GM12878 (cell line): ENCODE measurements at regions not wholly inside any gene's neighbourhood (a gene's known extent, or its start where the extent isn't known, plus 50 kb on each side); places are given as distances from the start of the nearest gene placed in this dataset.

Source experiments
- ATAC-seq: fragments of 200-7000 bp; cut with Tn5 transposase; 3 replicates; pipeline ENCODE4 v1.9.1; 2020; ENCODE audit warnings: mild to moderate bottlenecking, moderate library complexity
- BruUV-seq: library from RNA; stranded (reverse); fragments of 400-500 nt; replicated peaks from 2 replicates; lab custom pipeline; 2021; lab: Mats Ljungman, UMichigan
- CTCF ChIA-PET: fragments of 300-600 bp; sonication (Branson Sonifier 250); formaldehyde crosslinking; extraction: SDS; loops from one replicate; lab custom pipeline; 2021; ENCODE audit warnings: inconsistent platforms; lab: Yijun Ruan, JAX
- POLR2A ChIA-PET: fragments of 350-600 bp; formaldehyde crosslinking; extraction: SDS; loops from one replicate; lab custom pipeline; 2021; ENCODE audit warnings: inconsistent platforms; lab: Charles Lee
- RAD21 ChIA-PET: fragments of 300-600 bp; sonication (Branson Sonifier 250); formaldehyde crosslinking; loops from one replicate; lab custom pipeline; 2023; ENCODE audit warnings: antibody characterized with exemption; ENCODE audit not compliant: unreplicated experiment; lab: Charles Lee
- SMC1A ChIA-PET: fragments of 300-600 bp; sonication (Branson Sonifier 250); formaldehyde crosslinking; loops from one replicate; lab custom pipeline; 2023; ENCODE audit not compliant: unreplicated experiment, uncharacterized antibody; lab: Charles Lee
- DNase-seq: peaks from one replicate; pipeline ENCODE4 v3.0.0-alpha.2; 2011; ENCODE audit warnings: low read depth, low spot score
- FAIRE-seq: peaks from 3 replicates; lab custom pipeline; 2011; peaks lifted over from hg19 to GRCh38; lab: Jason Lieb, UNC
- H2AFZ ChIP-seq: 2 replicates; pipeline ENCODE4 v1.6.0; 2011; ENCODE audit warnings: low read depth, low read length, control low read depth; ENCODE audit not compliant: control insufficient read depth
- H3K27ac ChIP-seq: 2 replicates; pipeline ENCODE4 v1.5.1; 2011; ENCODE audit warnings: control low read depth; ENCODE audit not compliant: control insufficient read depth, insufficient read depth
- H3K27me3 ChIP-seq, 2 experiments: replicated peaks in 1 of 2; 2 replicates each; pipeline versions ENCODE4 v1.6.0 to v1.6.1; 2011; ENCODE audit warnings: low read length in 1 of 2; ENCODE audit not compliant: control insufficient read depth in 2 of 2, insufficient read depth in 2 of 2
- H3K36me3 ChIP-seq, 2 experiments: 2 replicates each; pipeline ENCODE4 v1.5.1; 2011; ENCODE audit warnings: low read length in 1 of 2; ENCODE audit not compliant: control insufficient read depth in 2 of 2, insufficient read depth in 2 of 2
- H3K4me1 ChIP-seq: 2 replicates; pipeline ENCODE4 v1.6.1; 2011; ENCODE audit warnings: mild to moderate bottlenecking, low read length, moderate library complexity, mixed read lengths; ENCODE audit not compliant: control insufficient read depth, insufficient read depth
- H3K4me2 ChIP-seq: 2 replicates; pipeline ENCODE4 v1.6.0; 2011; ENCODE audit warnings: control low read depth; ENCODE audit not compliant: control insufficient read depth, insufficient read depth
- H3K4me3 ChIP-seq: fragments of 200-600 bp; sonication (generic); 2 replicates; pipeline ENCODE4 v1.5.1; 2016
- H3K79me2 ChIP-seq: 2 replicates; pipeline ENCODE4 v1.6.0; 2011; ENCODE audit warnings: low read length; ENCODE audit not compliant: control insufficient read depth, insufficient read depth
- H3K9ac ChIP-seq: 2 replicates; pipeline ENCODE4 v1.8.0; 2011; ENCODE audit warnings: low read length, control low read depth, mixed read lengths; ENCODE audit not compliant: control insufficient read depth, insufficient read depth
- H3K9me3 ChIP-seq: replicated peaks from 3 replicates; pipeline ENCODE4 v1.5.1; 2011; ENCODE audit warnings: mild to moderate bottlenecking, low read length; ENCODE audit not compliant: control insufficient read depth, insufficient read depth
- H4K20me1 ChIP-seq: 2 replicates; pipeline ENCODE4 v1.6.0; 2011; ENCODE audit not compliant: control insufficient read depth, insufficient read depth
- ATF7 ChIP-seq: fragments of 450-650 bp; IDR thresholded peaks from 2 replicates; pipeline ENCODE4 v1.6.1; 2016; ENCODE audit warnings: low read depth, mild to moderate bottlenecking
- CBX3 ChIP-seq: fragments of 200-600 bp; sonication (generic); IDR thresholded peaks from 2 replicates; pipeline ENCODE4 v1.6.1; 2016; ENCODE audit warnings: low read depth, borderline replicate concordance
- EZH2 ChIP-seq: IDR thresholded peaks from 2 replicates; pipeline ENCODE4 v1.6.1; 2012; ENCODE audit warnings: low read depth, mild to moderate bottlenecking, control low read depth, inconsistent platforms, low read length, borderline replicate concordance; ENCODE audit not compliant: control insufficient read depth
- MXI1 ChIP-seq: fragments of 150-350 bp; IDR thresholded peaks from 2 replicates; pipeline ENCODE4 v1.6.1; 2011; ENCODE audit warnings: low read depth, mild to moderate bottlenecking, inconsistent platforms, low read length, improper control_type of control experiment
- NR2F1 ChIP-seq: fragments of 450-650 bp; conservative IDR thresholded peaks from 2 replicates; pipeline ENCODE4 v1.6.1; 2017; ENCODE audit warnings: mild to moderate bottlenecking
- PML ChIP-seq: IDR thresholded peaks from 2 replicates; pipeline ENCODE4 v1.6.1; 2012; ENCODE audit warnings: low read length, inconsistent platforms
- SP1 ChIP-seq: IDR thresholded peaks from one replicate; pipeline ENCODE4 v1.6.1; 2011; ENCODE audit warnings: low read depth, low read length
- TBL1XR1 ChIP-seq: IDR thresholded peaks from 2 replicates; pipeline ENCODE4 v1.6.1; 2012; ENCODE audit warnings: low read depth, low read length, improper control_type of control experiment
- TCF7 ChIP-seq: IDR thresholded peaks from 2 replicates; pipeline ENCODE4 v1.6.1; 2014; ENCODE audit warnings: antibody characterized with exemption, borderline replicate concordance
- WRNIP1 ChIP-seq: IDR thresholded peaks from 2 replicates; pipeline ENCODE4 v1.6.1; 2011; ENCODE audit warnings: low read depth, low read length, improper control_type of control experiment, borderline replicate concordance
- YBX1 ChIP-seq: fragments of 450-650 bp; IDR thresholded peaks from 2 replicates; pipeline ENCODE4 v1.6.1; 2016; ENCODE audit warnings: antibody characterized with exemption
- YY1 ChIP-seq: IDR thresholded peaks from 2 replicates; pipeline ENCODE4 v1.6.1; 2011; ENCODE audit warnings: low read depth, mild to moderate bottlenecking, low read length
- ZNF217 ChIP-seq: fragments of 450-650 bp; IDR thresholded peaks from 2 replicates; pipeline ENCODE4 v1.6.1; 2017; ENCODE audit warnings: antibody characterized with exemption, mild to moderate bottlenecking
- ZNF384 ChIP-seq: IDR thresholded peaks from 2 replicates; pipeline ENCODE4 v1.6.1; 2012; ENCODE audit warnings: low read depth, mild to moderate bottlenecking, low read length, improper control_type of control experiment, borderline replicate concordance
- WGBS: methylation state at CpG from one replicate; pipeline ENCODE4 v1.1.6; 2016; ENCODE audit warnings: low lambda C conversion rate; ENCODE audit not compliant: insufficient replicate concordance, insufficient coverage; ENCODE audit errors: missing lambda C conversion rate; 5-methylcytosine and 5-hydroxymethylcytosine counted together
- in situ Hi-C: fragments of 300-500 bp; cut with MboI; formaldehyde crosslinking; loops from 9 replicates; pipeline ENCODE4 v1.14.3; 2018; ENCODE audit warnings: mixed read lengths
- intact Hi-C: fragments of 100-400 bp; cut with micrococcal nuclease; formaldehyde crosslinking; loops from one replicate; pipeline ENCODE4 v1.14.2; 2022; ENCODE audit not compliant: unreplicated experiment
- TF ChIP-seq, protein P1 (sequence below): fragments of 450-650 bp; IDR thresholded peaks from 2 replicates; pipeline ENCODE4 v1.6.1; 2017; ENCODE audit warnings: antibody characterized with exemption, mild to moderate bottlenecking, moderate library complexity
- TF ChIP-seq, protein P2 (sequence below): fragments of 450-650 bp; IDR thresholded peaks from 2 replicates; pipeline ENCODE4 v1.6.1; 2018; ENCODE audit warnings: mild to moderate bottlenecking, low read depth, moderate library complexity; ENCODE audit not compliant: partially characterized antibody
- TF ChIP-seq, protein P3 (sequence below): fragments of 450-650 bp; formaldehyde crosslinking; IDR thresholded peaks from 2 replicates; pipeline ENCODE4 v1.4.0; 2022; ENCODE audit warnings: mild to moderate bottlenecking, moderate library complexity

DNA sequence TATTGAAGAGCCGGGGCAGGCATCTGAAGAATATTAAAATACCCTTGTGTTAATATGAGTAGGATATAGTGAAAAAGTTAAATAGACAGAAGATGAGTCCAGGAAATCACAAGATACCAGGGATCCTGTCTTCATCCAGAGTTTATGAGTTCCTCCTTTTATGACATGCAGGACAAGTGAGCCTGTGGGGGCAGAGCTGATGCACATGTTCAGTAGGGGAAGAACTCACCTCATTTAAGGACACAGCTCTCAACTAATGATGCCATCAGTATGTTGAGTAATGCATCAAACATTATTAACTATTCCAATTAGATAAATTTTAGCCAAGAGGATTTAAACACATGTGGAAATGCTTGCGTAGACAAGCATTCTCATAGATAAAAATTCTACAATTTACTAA is 435.8 kb upstream of the AKR1E2 start:
- no peaks in the 10 kb centered on the region for H3K9me3 ChIP-seq
- no peak overlapping the region for H2AFZ ChIP-seq
- H3K36me3 ChIP-seq: no peaks in the 10 kb centered on the region
- FAIRE-seq (no peak), ATAC-seq (no peak), DNase-seq (no peak)
- H3K27me3 ChIP-seq: no peaks in the 10 kb centered on the region; a peak in 1 of 4 replicates
- no peak overlapping the region for H3K4me2 ChIP-seq
- intact Hi-C loops: no loop called here
- H3K4me3 ChIP-seq: no peak overlapping the region
- in situ Hi-C loops: no loop called here
- H3K79me2 ChIP-seq: no peaks in the 10 kb centered on the region
- no TSS peak for BruUV-seq
- TF ChIP-seq, protein P1, sequence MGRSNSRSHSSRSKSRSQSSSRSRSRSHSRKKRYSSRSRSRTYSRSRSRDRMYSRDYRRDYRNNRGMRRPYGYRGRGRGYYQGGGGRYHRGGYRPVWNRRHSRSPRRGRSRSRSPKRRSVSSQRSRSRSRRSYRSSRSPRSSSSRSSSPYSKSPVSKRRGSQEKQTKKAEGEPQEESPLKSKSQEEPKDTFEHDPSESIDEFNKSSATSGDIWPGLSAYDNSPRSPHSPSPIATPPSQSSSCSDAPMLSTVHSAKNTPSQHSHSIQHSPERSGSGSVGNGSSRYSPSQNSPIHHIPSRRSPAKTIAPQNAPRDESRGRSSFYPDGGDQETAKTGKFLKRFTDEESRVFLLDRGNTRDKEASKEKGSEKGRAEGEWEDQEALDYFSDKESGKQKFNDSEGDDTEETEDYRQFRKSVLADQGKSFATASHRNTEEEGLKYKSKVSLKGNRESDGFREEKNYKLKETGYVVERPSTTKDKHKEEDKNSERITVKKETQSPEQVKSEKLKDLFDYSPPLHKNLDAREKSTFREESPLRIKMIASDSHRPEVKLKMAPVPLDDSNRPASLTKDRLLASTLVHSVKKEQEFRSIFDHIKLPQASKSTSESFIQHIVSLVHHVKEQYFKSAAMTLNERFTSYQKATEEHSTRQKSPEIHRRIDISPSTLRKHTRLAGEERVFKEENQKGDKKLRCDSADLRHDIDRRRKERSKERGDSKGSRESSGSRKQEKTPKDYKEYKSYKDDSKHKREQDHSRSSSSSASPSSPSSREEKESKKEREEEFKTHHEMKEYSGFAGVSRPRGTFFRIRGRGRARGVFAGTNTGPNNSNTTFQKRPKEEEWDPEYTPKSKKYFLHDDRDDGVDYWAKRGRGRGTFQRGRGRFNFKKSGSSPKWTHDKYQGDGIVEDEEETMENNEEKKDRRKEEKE: no peak
- no peak for TF ChIP-seq YBX1
- no peak for TF ChIP-seq MXI1
- TF ChIP-seq TBL1XR1: no peak
- TF ChIP-seq ATF7: no peak
- no peak for TF ChIP-seq SP1
- TF ChIP-seq WRNIP1: no peak
- TF ChIP-seq CBX3: no peak
- TF ChIP-seq, protein P2, sequence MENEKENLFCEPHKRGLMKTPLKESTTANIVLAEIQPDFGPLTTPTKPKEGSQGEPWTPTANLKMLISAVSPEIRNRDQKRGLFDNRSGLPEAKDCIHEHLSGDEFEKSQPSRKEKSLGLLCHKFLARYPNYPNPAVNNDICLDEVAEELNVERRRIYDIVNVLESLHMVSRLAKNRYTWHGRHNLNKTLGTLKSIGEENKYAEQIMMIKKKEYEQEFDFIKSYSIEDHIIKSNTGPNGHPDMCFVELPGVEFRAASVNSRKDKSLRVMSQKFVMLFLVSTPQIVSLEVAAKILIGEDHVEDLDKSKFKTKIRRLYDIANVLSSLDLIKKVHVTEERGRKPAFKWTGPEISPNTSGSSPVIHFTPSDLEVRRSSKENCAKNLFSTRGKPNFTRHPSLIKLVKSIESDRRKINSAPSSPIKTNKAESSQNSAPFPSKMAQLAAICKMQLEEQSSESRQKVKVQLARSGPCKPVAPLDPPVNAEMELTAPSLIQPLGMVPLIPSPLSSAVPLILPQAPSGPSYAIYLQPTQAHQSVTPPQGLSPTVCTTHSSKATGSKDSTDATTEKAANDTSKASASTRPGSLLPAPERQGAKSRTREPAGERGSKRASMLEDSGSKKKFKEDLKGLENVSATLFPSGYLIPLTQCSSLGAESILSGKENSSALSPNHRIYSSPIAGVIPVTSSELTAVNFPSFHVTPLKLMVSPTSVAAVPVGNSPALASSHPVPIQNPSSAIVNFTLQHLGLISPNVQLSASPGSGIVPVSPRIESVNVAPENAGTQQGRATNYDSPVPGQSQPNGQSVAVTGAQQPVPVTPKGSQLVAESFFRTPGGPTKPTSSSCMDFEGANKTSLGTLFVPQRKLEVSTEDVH: no peak
- no peak for TF ChIP-seq ZNF217
- TF ChIP-seq EZH2: no peak
- no peak for TF ChIP-seq ZNF384
- TF ChIP-seq, protein P3, sequence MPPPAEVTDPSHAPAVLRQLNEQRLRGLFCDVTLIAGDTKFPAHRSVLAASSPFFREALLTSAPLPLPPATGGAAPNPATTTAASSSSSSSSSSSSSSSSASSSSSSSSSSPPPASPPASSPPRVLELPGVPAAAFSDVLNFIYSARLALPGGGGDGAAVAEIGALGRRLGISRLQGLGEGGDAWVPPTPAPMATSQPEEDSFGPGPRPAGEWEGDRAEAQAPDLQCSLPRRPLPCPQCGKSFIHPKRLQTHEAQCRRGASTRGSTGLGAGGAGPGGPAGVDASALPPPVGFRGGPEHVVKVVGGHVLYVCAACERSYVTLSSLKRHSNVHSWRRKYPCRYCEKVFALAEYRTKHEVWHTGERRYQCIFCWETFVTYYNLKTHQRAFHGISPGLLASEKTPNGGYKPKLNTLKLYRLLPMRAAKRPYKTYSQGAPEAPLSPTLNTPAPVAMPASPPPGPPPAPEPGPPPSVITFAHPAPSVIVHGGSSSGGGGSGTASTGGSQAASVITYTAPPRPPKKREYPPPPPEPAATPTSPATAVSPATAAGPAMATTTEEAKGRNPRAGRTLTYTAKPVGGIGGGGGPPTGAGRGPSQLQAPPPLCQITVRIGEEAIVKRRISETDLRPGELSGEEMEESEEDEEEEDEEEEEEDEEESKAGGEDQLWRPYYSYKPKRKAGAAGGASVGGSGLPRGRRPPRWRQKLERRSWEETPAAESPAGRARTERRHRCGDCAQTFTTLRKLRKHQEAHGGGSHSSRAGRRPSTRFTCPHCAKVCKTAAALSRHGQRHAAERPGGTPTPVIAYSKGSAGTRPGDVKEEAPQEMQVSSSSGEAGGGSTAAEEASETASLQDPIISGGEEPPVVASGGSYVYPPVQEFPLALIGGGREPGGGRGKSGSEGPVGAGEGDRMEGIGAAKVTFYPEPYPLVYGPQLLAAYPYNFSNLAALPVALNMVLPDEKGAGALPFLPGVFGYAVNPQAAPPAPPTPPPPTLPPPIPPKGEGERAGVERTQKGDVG: no peak
- no peak for TF ChIP-seq TCF7
- TF ChIP-seq PML: no peak
- no peak for TF ChIP-seq YY1
- no peak for TF ChIP-seq NR2F1
- no peaks in the 10 kb centered on the region for H3K4me1 ChIP-seq
- ChIA-PET POLR2A (no interaction called here), CTCF (no interaction called here), SMC1A (no interaction called here), RAD21 (no interaction called here)
- H4K20me1 ChIP-seq: no peaks in the 10 kb centered on the region
- H3K9ac ChIP-seq: no peak overlapping the region
- H3K27ac ChIP-seq: no peak overlapping the region
- 4% methylated on average over 2 of the region's 2 CpGs for WGBS
